ENCODE measurements at regions not wholly inside any gene's neighbourhood (a gene's known extent, or its start where the extent isn't known, plus 50 kb on each side); places are given as distances from the start of the nearest gene placed in this dataset.
A peak's percentile ranks its signal among the peaks of the same experiment; 100 is the strongest.

- TF ChIP-seq FOXJ3 (CRISPR knock-in tag; IDR thresholded peaks at IDR 0.05) (no peak), RFX5 (IDR thresholded peaks at IDR 0.05; ENCODE audit: low read length) (no peak)
Observed at GRCh38 chr5:68087866-68088265, 127.7 kb upstream of the PIK3R1 start (continued).

- DNase-seq = no peak
- no peaks in the 10 kb centered on the region for H3K79me2 ChIP-seq (ENCODE audit: insufficient read depth)
- no peaks in the 10 kb centered on the region for H3K27me3 ChIP-seq (ENCODE audit: insufficient read depth)
- ChIA-PET CTCF (no interaction called here), POLR2A (no interaction called here)
- WGBS (ENCODE audit: low lambda C conversion rate) = 64% methylated on average over 7 of the region's 7 CpGs
- H3K9ac ChIP-seq = no peak overlapping the region
- H3K4me1 ChIP-seq (ENCODE audit: control insufficient read depth in 1 of 2, insufficient read depth in 2 of 2, low read depth in 1 of 2, low read length in 1 of 2) = no peaks in the 10 kb centered on the region
- H3K27ac ChIP-seq (ENCODE audit: low read depth in 2 of 2, low read length in 1 of 2) = no peak overlapping the region
- H4K20me1 ChIP-seq (ENCODE audit: insufficient read depth) = no peaks in the 10 kb centered on the region
- H3K4me3 ChIP-seq (ENCODE audit: low read depth in 2 of 2, low read length in 1 of 2) = no peak overlapping the region
- H3K4me2 ChIP-seq = no peak overlapping the region
- H3K9me2 ChIP-seq = no peaks in the 10 kb centered on the region
- peak; percentile 20; the same call in 1 of the 2 replicates for TF ChIP-seq FOSL2 (IDR thresholded peaks at IDR 0.05; ENCODE audit: borderline replicate concordance, low read depth)
- 0 out of 2 replicates have a peak, but pooled peaks have one; percentile 24 for TF ChIP-seq PBX3 (IDR thresholded peaks at IDR 0.05)
- no peak for TF ChIP-seq REST (IDR thresholded peaks at IDR 0.05; ENCODE audit: low read depth, low read length)
- peak; percentile 31; the same call in 1 of the 2 replicates for TF ChIP-seq NFIC (IDR thresholded peaks at IDR 0.05; ENCODE audit: borderline replicate concordance)
- 0 out of 2 replicates have a peak, but pooled peaks have one; percentile 28 for TF ChIP-seq JUND (IDR thresholded peaks at IDR 0.05)
- no peak for TF ChIP-seq MEF2A (IDR thresholded peaks at IDR 0.05; ENCODE audit: borderline replicate concordance, low read depth)
- no peak for TF ChIP-seq TAF1 (IDR thresholded peaks at IDR 0.05; ENCODE audit: borderline replicate concordance, low read depth, low read length)
- peak; percentile 60 for TF ChIP-seq TCF12 (IDR thresholded peaks at IDR 0.05)
- TF ChIP-seq ELF1 (IDR thresholded peaks at IDR 0.05) = no peak
- TF ChIP-seq SIN3A (IDR thresholded peaks at IDR 0.05; ENCODE audit: borderline replicate concordance, low read depth, low read length) = no peak
- H3K36me3 ChIP-seq (replicated peaks in 1 of 2; ENCODE audit: control insufficient read depth in 1 of 2, insufficient read depth in 2 of 2, low read length in 1 of 2) = no peaks in the 10 kb centered on the region
- H2AFZ ChIP-seq (ENCODE audit: low read depth) = no peak overlapping the region
- no peaks in the 10 kb centered on the region for H3F3A ChIP-seq (replicated peaks; ENCODE audit: insufficient read depth)
- no peaks in the 10 kb centered on the region for H3K9me3 ChIP-seq
Observed at GRCh38 chr5:68086857-68087256, 128.7 kb upstream of the PIK3R1 start.

GRCh38 chr5:68086439-68086838 is 129.1 kb upstream of the PIK3R1 start:
- Histone ChIP-seq H3K9me3 (no peaks in the 10 kb centered on the region), H3K4me2 (no peak overlapping the region), H3K27ac (ENCODE audit: low read depth in 2 of 2, low read length in 1 of 2) (no peak overlapping the region), H2AFZ (ENCODE audit: low read depth) (no peak overlapping the region), H3K36me3 (replicated peaks in 1 of 2; ENCODE audit: control insufficient read depth in 1 of 2, insufficient read depth in 2 of 2, low read length in 1 of 2) (no peaks in the 10 kb centered on the region), H3K4me1 (ENCODE audit: control insufficient read depth in 1 of 2, insufficient read depth in 2 of 2, low read depth in 1 of 2, low read length in 1 of 2) (no peaks in the 10 kb centered on the region), H4K20me1 (ENCODE audit: insufficient read depth) (no peaks in the 10 kb centered on the region), H3K9ac (no peak overlapping the region), H3K27me3 (ENCODE audit: insufficient read depth) (no peaks in the 10 kb centered on the region), H3K9me2 (no peaks in the 10 kb centered on the region), H3K79me2 (ENCODE audit: insufficient read depth) (no peaks in the 10 kb centered on the region), H3F3A (replicated peaks; ENCODE audit: insufficient read depth) (no peaks in the 10 kb centered on the region), H3K4me3 (ENCODE audit: low read depth in 2 of 2, low read length in 1 of 2) (no peak overlapping the region)
- CTCF ChIA-PET = no interaction called here
- no peak for TF ChIP-seq NFIC (IDR thresholded peaks at IDR 0.05; ENCODE audit: borderline replicate concordance)
- TF ChIP-seq EP300 (IDR thresholded peaks at IDR 0.05; ENCODE audit: borderline replicate concordance in 1 of 2, low read depth in 1 of 2, low read length in 1 of 2) = no peak
- no peak for TF ChIP-seq POLR2AphosphoS5 (IDR thresholded peaks at IDR 0.05; ENCODE audit: low read depth, low read length)
- no peak for TF ChIP-seq REST (IDR thresholded peaks at IDR 0.05; ENCODE audit: low read depth, low read length)
- no peak for TF ChIP-seq FOXJ3 (CRISPR knock-in tag; IDR thresholded peaks at IDR 0.05)
- no peak for TF ChIP-seq MEF2A (IDR thresholded peaks at IDR 0.05; ENCODE audit: borderline replicate concordance, low read depth)
- no peak for DNase-seq
- POLR2A ChIA-PET = no interaction called here
- 74% methylated on average over 7 of the region's 7 CpGs for WGBS (ENCODE audit: low lambda C conversion rate)
